GM12875 (cell line): ENCODE measurements at regions not wholly inside any gene's neighbourhood (a gene's known extent, or its start where the extent isn't known, plus 50 kb on each side); places are given as distances from the start of the nearest gene placed in this dataset.

Experiments
- H3K4me3 ChIP-seq: one replicate; pipeline ENCODE4 v1.5.1; 2011; ENCODE audit warnings: low read depth, low read length, control low read depth
- CTCF ChIP-seq: IDR thresholded peaks from 2 replicates; pipeline ENCODE4 v1.5.1; 2011; ENCODE audit warnings: low read depth, mild to moderate bottlenecking, control low read depth, inconsistent platforms, low read length, moderate library complexity, borderline replicate concordance; ENCODE audit not compliant: insufficient read depth

GRCh38 chr6:88458662-88459061, 292.5 kb upstream of the CNR1 start:
- no peak for TF ChIP-seq CTCF

DNA sequence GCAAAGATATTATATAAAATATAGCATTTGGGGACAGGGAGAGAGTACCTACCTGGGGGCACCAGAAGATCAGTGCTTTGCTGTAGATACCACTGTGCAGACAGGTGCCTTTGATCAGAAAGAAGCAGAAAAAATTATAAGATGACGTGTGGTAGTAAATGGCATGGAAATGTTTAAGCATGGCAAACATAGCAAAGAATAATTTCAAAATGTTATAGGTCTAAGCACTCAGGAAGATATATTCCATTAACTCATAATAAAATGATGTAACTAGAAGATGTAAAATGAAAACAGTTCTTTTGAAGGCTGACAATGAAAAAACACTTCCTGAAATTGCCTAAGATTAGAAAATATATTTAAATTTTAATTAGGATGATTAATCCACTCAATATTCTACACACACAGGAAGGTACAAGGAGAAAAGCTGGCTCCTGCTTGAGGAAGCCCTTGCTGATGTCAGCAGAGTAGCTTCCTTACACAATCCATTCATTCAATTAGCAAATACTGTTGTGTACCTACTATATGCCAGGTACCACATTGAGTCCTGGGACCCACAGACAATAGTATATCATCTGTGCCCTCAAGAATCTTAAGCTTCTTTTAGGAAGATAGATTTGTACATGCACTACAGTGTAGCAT, 290.2 kb upstream of the CNR1 start:
- no peak for TF ChIP-seq CTCF
- H3K4me3 ChIP-seq = no peak overlapping the region

More at GRCh38 chr6:88458662-88459061, 292.5 kb upstream of the CNR1 start:
- H3K4me3 ChIP-seq = no peak overlapping the region

GRCh38 chr6:88455317-88455716, 289.2 kb upstream of the CNR1 start:
- TF ChIP-seq CTCF = no peak

DNA sequence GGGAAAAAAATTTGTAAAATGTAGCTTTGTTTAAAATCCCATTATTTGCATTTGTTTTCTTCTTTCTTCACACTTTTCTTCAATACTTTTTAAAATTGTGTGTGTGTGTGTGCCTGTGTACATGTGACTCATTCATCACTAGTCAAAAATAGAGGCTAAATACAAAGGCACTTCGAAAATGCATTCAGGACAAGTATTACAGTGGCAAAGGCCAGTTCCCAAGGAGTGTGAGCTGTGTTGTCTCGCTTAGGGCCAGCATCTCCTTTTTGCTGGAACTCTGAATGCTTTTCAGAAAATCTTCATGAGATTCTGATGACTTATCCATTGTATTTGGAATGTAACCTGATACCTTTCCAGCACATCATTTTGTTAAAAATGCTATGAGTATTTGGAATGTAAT, 288.5 kb upstream of the CNR1 start:
- no peak for TF ChIP-seq CTCF

More at GRCh38 chr6:88455317-88455716, 289.2 kb upstream of the CNR1 start:
- no peak overlapping the region for H3K4me3 ChIP-seq

GRCh38 chr6:88449770-88450169, 283.6 kb upstream of the CNR1 start:
- TF ChIP-seq CTCF = no peak
- no peak overlapping the region for H3K4me3 ChIP-seq

More for the DNA sequence above, 288.5 kb upstream of the CNR1 start:
- H3K4me3 ChIP-seq = no peak overlapping the region

DNA sequence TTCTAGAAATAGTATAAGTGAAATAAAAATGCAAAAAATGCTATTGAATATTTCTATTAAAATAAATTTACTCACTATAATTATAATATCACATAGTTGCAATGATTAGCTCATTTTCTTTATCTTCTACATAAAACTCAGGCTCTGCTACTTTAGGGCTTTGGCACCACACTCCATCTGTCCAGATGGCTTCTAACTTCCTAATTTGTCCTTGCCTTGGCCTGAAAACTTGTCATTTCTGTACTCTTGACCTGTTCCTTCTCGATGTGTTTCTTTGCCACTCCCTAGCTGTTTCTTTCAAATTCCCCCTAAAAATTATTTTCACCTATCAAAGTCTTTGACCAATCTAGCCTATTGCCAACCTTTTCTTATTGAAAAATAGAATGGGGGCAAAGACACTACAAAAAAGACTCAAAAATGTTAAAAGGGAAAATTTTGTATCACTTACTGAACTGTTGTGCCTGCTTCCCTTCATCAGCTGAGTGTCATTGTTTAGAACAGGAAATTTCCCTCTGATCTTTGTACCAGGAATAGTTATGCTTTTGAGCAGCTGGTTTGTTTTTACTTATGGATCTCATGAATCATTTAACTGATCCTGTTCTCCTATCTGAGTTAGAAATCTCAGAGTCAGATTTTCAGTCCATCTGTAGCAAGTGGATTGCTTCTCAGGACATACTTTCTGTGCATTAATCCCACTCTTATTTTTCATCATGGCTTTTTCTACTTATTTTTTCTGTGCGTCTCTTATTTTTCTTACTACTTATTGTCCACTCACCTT, 279.2 kb upstream of the CNR1 start:
- no peak overlapping the region for H3K4me3 ChIP-seq
- TF ChIP-seq CTCF = no peak

- no peak overlapping the region for H3K4me3 ChIP-seq
- TF ChIP-seq CTCF = no peak
Measured at GRCh38 chr6:88443554-88443953, 277.4 kb upstream of the CNR1 start.
